Breast epithelium (tissue), 3 donors: ENCODE measurements at regions not wholly inside any gene's neighbourhood (a gene's known extent, or its start where the extent isn't known, plus 50 kb on each side); places are given as distances from the start of the nearest gene placed in this dataset.

Experiments used
- POLR2A ChIP-seq: fragments of 450-650 bp; IDR thresholded peaks from one replicate; pipeline ENCODE4 v1.6.1; 2016; ENCODE audit warnings: antibody characterized with exemption, mild to moderate bottlenecking, moderate library complexity
- POLR2AphosphoS5 ChIP-seq, 3 donors: sonication (generic); formaldehyde crosslinking; IDR thresholded peaks; one replicate each; pipeline ENCODE4 v1.6.1; 2017; ENCODE audit warnings: antibody characterized with exemption in 3 of 3
- TF ChIP-seq, protein P1 (sequence below), 3 donors: fragments of 450-650 bp; IDR thresholded peaks; one replicate each; pipeline ENCODE4 v1.5.1; 2016 to 2017; ENCODE audit warnings: antibody characterized with exemption in 3 of 3, mild to moderate bottlenecking in 3 of 3, moderate library complexity in 3 of 3

DNA sequence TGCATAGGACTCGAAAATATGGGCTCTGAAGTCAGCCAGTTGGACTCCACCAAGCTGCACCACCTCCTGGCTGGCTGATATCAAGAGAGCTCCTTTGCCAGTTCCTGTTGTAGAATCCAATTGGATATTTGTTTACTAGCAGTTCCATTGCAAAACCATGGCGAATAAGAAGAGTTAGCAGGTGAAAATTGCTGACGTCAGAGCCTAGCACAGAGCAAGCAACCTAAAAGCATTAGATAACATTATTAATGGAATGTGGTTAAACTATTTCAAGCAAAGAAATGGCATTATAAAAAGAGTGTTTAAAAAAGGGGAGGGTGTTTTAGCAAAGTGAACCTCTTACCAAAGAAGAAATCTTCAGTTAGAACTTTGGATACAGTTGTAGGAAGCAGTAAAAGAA is 1816.3 kb upstream of the TENM3 start:
- TF ChIP-seq, protein P1, sequence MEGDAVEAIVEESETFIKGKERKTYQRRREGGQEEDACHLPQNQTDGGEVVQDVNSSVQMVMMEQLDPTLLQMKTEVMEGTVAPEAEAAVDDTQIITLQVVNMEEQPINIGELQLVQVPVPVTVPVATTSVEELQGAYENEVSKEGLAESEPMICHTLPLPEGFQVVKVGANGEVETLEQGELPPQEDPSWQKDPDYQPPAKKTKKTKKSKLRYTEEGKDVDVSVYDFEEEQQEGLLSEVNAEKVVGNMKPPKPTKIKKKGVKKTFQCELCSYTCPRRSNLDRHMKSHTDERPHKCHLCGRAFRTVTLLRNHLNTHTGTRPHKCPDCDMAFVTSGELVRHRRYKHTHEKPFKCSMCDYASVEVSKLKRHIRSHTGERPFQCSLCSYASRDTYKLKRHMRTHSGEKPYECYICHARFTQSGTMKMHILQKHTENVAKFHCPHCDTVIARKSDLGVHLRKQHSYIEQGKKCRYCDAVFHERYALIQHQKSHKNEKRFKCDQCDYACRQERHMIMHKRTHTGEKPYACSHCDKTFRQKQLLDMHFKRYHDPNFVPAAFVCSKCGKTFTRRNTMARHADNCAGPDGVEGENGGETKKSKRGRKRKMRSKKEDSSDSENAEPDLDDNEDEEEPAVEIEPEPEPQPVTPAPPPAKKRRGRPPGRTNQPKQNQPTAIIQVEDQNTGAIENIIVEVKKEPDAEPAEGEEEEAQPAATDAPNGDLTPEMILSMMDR (IDR thresholded peaks at IDR 0.05) = no peak
- no peak for TF ChIP-seq POLR2A
- no peak for TF ChIP-seq POLR2AphosphoS5 (IDR thresholded peaks at IDR 0.05)
